Cardiac fibroblast (primary cell): ENCODE measurements at regions not wholly inside any gene's neighbourhood (a gene's known extent, or its start where the extent isn't known, plus 50 kb on each side); places are given as distances from the start of the nearest gene placed in this dataset.

Experiments used
- DNase-seq, 2 donors: peaks; one replicate each; pipeline versions ENCODE4 v3.0.0 to v3.0.0-alpha.2; 2010; ENCODE audit warnings: low read depth in 2 of 2
- H3K4me3 ChIP-seq, 2 donors: replicated peaks in 1 of 2; 1 replicate in 1 of 2; 2 replicates in 1 of 2; pipeline ENCODE4 v1.5.1; 2011; ENCODE audit warnings: low read depth in 2 of 2, low read length in 2 of 2, mild to moderate bottlenecking in 2 of 2, moderate library complexity in 1 of 2
- CTCF ChIP-seq: IDR thresholded peaks from one replicate; pipeline ENCODE4 v1.5.1; 2011; ENCODE audit warnings: low read depth, mild to moderate bottlenecking, low read length, inconsistent platforms

GRCh38 chr5:54900984-54901725 lies 84.2 kb downstream of the ESM1 start:
- no peak for TF ChIP-seq CTCF
- peak overlapping the region in 1 of 2 donors; percentile 29 for H3K4me3 ChIP-seq
- peak; percentile 88 to 97 for DNase-seq

- H3K4me3 ChIP-seq: no peak overlapping the region
- DNase-seq: no peak
- TF ChIP-seq CTCF: no peak
These were observed 88.4 kb downstream of the ESM1 start for GRCh38 chr5:54897001-54897400.

GRCh38 chr5:54895816-54896341 lies 89.5 kb downstream of the ESM1 start:
- TF ChIP-seq CTCF: peak; percentile 60
- no peak overlapping the region for H3K4me3 ChIP-seq
- peak; percentile 69 to 73 for DNase-seq

- TF ChIP-seq CTCF: no peak
- no peak for DNase-seq
- no peak overlapping the region for H3K4me3 ChIP-seq
These were observed 90.2 kb downstream of the ESM1 start for GRCh38 chr5:54894957-54895815.

- no peak for TF ChIP-seq CTCF
- DNase-seq: peak; percentile 79 to 88
- H3K4me3 ChIP-seq: no peak overlapping the region
These were observed 95.6 kb downstream of the ESM1 start for GRCh38 chr5:54889826-54890225.

GRCh38 chr5:54887663-54888062 lies 97.7 kb downstream of the ESM1 start:
- TF ChIP-seq CTCF: no peak
- H3K4me3 ChIP-seq: no peak overlapping the region
- DNase-seq: no peak
